ENCODE measurements at regions not wholly inside any gene's neighbourhood (a gene's known extent, or its start where the extent isn't known, plus 50 kb on each side); places are given as distances from the start of the nearest gene placed in this dataset.
"Not testable (repeated sequence)": the region's sequence is repeated elsewhere in the genome, so short reads cannot be mapped to it uniquely, and the experiment has no call there.

- TF ChIP-seq RAD21 (IDR thresholded peaks at IDR 0.05; ENCODE audit: low read depth): peak; percentile 24; the same call in 1 of the 2 replicates
- DNase-seq (ENCODE audit: low read depth, low spot score); H3K9ac ChIP-seq (ENCODE audit: low read length); H3K9me3 ChIP-seq (ENCODE audit: control insufficient read depth in 1 of 2, insufficient read depth in 1 of 2, low read depth in 1 of 2, low read length in 2 of 2); H4K20me1 ChIP-seq (ENCODE audit: insufficient read depth); RAD21 ChIA-PET (ENCODE audit: low non-redundant PET in 1 of 2, low total read pairs in 2 of 2, uncharacterized antibody in 2 of 2, unreplicated experiment in 2 of 2); H3K27ac ChIP-seq (ENCODE audit: low read depth, low read length); H2AFZ ChIP-seq (ENCODE audit: low read depth, low read length, poor library complexity, severe bottlenecking); H3K4me1 ChIP-seq (ENCODE audit: control insufficient read depth in 1 of 2, insufficient read depth in 2 of 2, low read length in 2 of 2); H3K27me3 ChIP-seq (ENCODE audit: insufficient read depth, low read length); H3K4me3 ChIP-seq (replicated peaks in 1 of 2; ENCODE audit: low read depth in 1 of 2, low read length in 2 of 2); H3K36me3 ChIP-seq (ENCODE audit: control insufficient read depth in 1 of 2, insufficient read depth in 2 of 2, low read length in 2 of 2); intact Hi-C loops (cut with micrococcal nuclease); POLR2A ChIA-PET; H3K4me2 ChIP-seq (ENCODE audit: low read length); H3K9me2 ChIP-seq (ENCODE audit: insufficient read depth); ATAC-seq; H3K79me2 ChIP-seq (ENCODE audit: insufficient read depth, low read length); BruUV-seq (replicated peaks): not testable (repeated sequence)
- CTCF ChIA-PET: interaction anchor here (0.8 kb wide), 1 partner anchor 88 kb away, joined by 3 read pairs; no protein-coding TSS in a partner anchor
These were observed 205.1 kb downstream of the LPIN1 start for GRCh38 chr2:11951492-11951891.

- TF ChIP-seq SP1 (IDR thresholded peaks at IDR 0.05; ENCODE audit: low read depth): no peak
- TF ChIP-seq ZBTB33 (IDR thresholded peaks at IDR 0.05; ENCODE audit: extremely low read depth, insufficient replicate concordance, low read length): no peak
- TF ChIP-seq JUND (IDR thresholded peaks at IDR 0.05): no peak
- no peak for TF ChIP-seq EZH2 (IDR thresholded peaks at IDR 0.05)
- TF ChIP-seq POLR2AphosphoS5 (IDR thresholded peaks at IDR 0.05; ENCODE audit: low read depth, low read length): no peak
- no peak for TF ChIP-seq SRF (IDR thresholded peaks at IDR 0.05; ENCODE audit: low read depth)
- TF ChIP-seq FOSL1 (IDR thresholded peaks at IDR 0.05; ENCODE audit: low read depth): no peak
- no peak for TF ChIP-seq CTCF (IDR thresholded peaks at IDR 0.05 in 2 of 3, conservative IDR thresholded peaks at IDR 0.05 in 1 of 3; ENCODE audit: borderline replicate concordance in 1 of 3, insufficient read depth in 1 of 3, low read depth in 2 of 3, low read length in 2 of 3)
- no peak for TF ChIP-seq CBX3 (IDR thresholded peaks at IDR 0.05; ENCODE audit: low read depth)
- TF ChIP-seq, protein P1, sequence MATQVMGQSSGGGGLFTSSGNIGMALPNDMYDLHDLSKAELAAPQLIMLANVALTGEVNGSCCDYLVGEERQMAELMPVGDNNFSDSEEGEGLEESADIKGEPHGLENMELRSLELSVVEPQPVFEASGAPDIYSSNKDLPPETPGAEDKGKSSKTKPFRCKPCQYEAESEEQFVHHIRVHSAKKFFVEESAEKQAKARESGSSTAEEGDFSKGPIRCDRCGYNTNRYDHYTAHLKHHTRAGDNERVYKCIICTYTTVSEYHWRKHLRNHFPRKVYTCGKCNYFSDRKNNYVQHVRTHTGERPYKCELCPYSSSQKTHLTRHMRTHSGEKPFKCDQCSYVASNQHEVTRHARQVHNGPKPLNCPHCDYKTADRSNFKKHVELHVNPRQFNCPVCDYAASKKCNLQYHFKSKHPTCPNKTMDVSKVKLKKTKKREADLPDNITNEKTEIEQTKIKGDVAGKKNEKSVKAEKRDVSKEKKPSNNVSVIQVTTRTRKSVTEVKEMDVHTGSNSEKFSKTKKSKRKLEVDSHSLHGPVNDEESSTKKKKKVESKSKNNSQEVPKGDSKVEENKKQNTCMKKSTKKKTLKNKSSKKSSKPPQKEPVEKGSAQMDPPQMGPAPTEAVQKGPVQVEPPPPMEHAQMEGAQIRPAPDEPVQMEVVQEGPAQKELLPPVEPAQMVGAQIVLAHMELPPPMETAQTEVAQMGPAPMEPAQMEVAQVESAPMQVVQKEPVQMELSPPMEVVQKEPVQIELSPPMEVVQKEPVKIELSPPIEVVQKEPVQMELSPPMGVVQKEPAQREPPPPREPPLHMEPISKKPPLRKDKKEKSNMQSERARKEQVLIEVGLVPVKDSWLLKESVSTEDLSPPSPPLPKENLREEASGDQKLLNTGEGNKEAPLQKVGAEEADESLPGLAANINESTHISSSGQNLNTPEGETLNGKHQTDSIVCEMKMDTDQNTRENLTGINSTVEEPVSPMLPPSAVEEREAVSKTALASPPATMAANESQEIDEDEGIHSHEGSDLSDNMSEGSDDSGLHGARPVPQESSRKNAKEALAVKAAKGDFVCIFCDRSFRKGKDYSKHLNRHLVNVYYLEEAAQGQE (IDR thresholded peaks at IDR 0.05; ENCODE audit: low read depth): no peak
- H3K9me3 ChIP-seq (ENCODE audit: control insufficient read depth in 1 of 2, insufficient read depth in 1 of 2, low read depth in 1 of 2, low read length in 2 of 2): no peaks in the 10 kb centered on the region
- no peak for DNase-seq (ENCODE audit: low read depth, low spot score)
- no peaks in the 10 kb centered on the region for H3K36me3 ChIP-seq (ENCODE audit: control insufficient read depth in 1 of 2, insufficient read depth in 2 of 2, low read length in 2 of 2)
- no peak overlapping the region for H3K4me2 ChIP-seq (ENCODE audit: low read length)
- H3K27me3 ChIP-seq (ENCODE audit: insufficient read depth, low read length): no peaks in the 10 kb centered on the region
- BruUV-seq (replicated peaks): no TSS peak
- no peak overlapping the region for H3K9ac ChIP-seq (ENCODE audit: low read length)
- ChIA-PET POLR2A (interaction anchor here (0.6 kb wide), 1 partner anchor 125 kb away, joined by 3 read pairs; no protein-coding TSS in a partner anchor), RAD21 (ENCODE audit: low non-redundant PET in 1 of 2, low total read pairs in 2 of 2, uncharacterized antibody in 2 of 2, unreplicated experiment in 2 of 2) (no interaction called here), CTCF (no interaction called here)
- no peak overlapping the region for H2AFZ ChIP-seq (ENCODE audit: low read depth, low read length, poor library complexity, severe bottlenecking)
- no peaks in the 10 kb centered on the region for H3K9me2 ChIP-seq (ENCODE audit: insufficient read depth)
- H4K20me1 ChIP-seq (ENCODE audit: insufficient read depth): no peaks in the 10 kb centered on the region
- H3K4me3 ChIP-seq (replicated peaks in 1 of 2; ENCODE audit: low read depth in 1 of 2, low read length in 2 of 2): no peak overlapping the region
- H3K79me2 ChIP-seq (ENCODE audit: insufficient read depth, low read length): no peaks in the 10 kb centered on the region
- ATAC-seq: no peak
- intact Hi-C loops (cut with micrococcal nuclease): no loop called here
- H3K27ac ChIP-seq (ENCODE audit: low read depth, low read length): no peak overlapping the region
- no peaks in the 10 kb centered on the region for H3K4me1 ChIP-seq (ENCODE audit: control insufficient read depth in 1 of 2, insufficient read depth in 2 of 2, low read length in 2 of 2)
These were observed 206.8 kb downstream of the LPIN1 start for GRCh38 chr2:11953258-11953657.
